DND-41 (cell line): ENCODE measurements at regions not wholly inside any gene's neighbourhood (a gene's known extent, or its start where the extent isn't known, plus 50 kb on each side); places are given as distances from the start of the nearest gene placed in this dataset.

ENCODE experiments used
- ATAC-seq: fragments of 200-7000 bp; cut with Tn5 transposase; 3 replicates; pipeline ENCODE4 v1.9.1; 2021; ENCODE audit warnings: low read depth; ENCODE audit not compliant: insufficient read depth
- DNase-seq: peaks from one replicate; pipeline ENCODE4 v3.0.0-alpha.2; 2020
- H2AFZ ChIP-seq: 2 replicates; pipeline ENCODE4 v1.6.0; 2012; ENCODE audit warnings: low read depth, low read length
- H3K27ac ChIP-seq: 2 replicates; pipeline ENCODE4 v1.5.1; 2012; ENCODE audit warnings: low read length, inconsistent platforms
- H3K27me3 ChIP-seq: fragments of 200-600 bp; sonication (generic); 2 replicates; pipeline ENCODE4 v1.6.0; 2012; ENCODE audit warnings: low read length, mild to moderate bottlenecking, inconsistent platforms; ENCODE audit not compliant: insufficient read depth, poor library complexity
- H3K36me3 ChIP-seq: 2 replicates; pipeline ENCODE4 v1.5.1; 2012; ENCODE audit warnings: low read length, inconsistent platforms; ENCODE audit not compliant: insufficient read depth
- H3K4me1 ChIP-seq: 2 replicates; pipeline ENCODE4 v1.5.1; 2012; ENCODE audit warnings: mild to moderate bottlenecking, low read length; ENCODE audit not compliant: insufficient read depth
- H3K4me2 ChIP-seq: 2 replicates; pipeline ENCODE4 v1.6.0; 2012; ENCODE audit warnings: mild to moderate bottlenecking, moderate library complexity, low read length, inconsistent platforms; ENCODE audit not compliant: insufficient read depth
- H3K4me3 ChIP-seq, 2 experiments: fragments of 200-600 bp in 1 of 2; shearing (Covaris generic) in 1 of 2; 2 replicates each; pipeline ENCODE4 v1.5.1; 2012 to 2016; ENCODE audit warnings: inconsistent platforms in 2 of 2, low read length in 2 of 2, mild to moderate bottlenecking in 2 of 2, low read depth in 1 of 2, moderate library complexity in 1 of 2
- H3K79me2 ChIP-seq: 2 replicates; pipeline ENCODE4 v1.6.0; 2012; ENCODE audit warnings: low read length, inconsistent platforms; ENCODE audit not compliant: insufficient read depth
- H3K9ac ChIP-seq: 2 replicates; pipeline ENCODE4 v1.6.0; 2012; ENCODE audit warnings: low read depth, mild to moderate bottlenecking, inconsistent platforms, low read length, moderate library complexity
- H3K9me3 ChIP-seq: 2 replicates; pipeline ENCODE4 v1.5.1; 2012; ENCODE audit warnings: low read length, moderate library complexity, mild to moderate bottlenecking, inconsistent platforms; ENCODE audit not compliant: insufficient read depth, severe bottlenecking
- H4K20me1 ChIP-seq: 2 replicates; pipeline ENCODE4 v1.6.0; 2012; ENCODE audit warnings: low read length; ENCODE audit not compliant: insufficient read depth
- CTCF ChIP-seq: IDR thresholded peaks from 2 replicates; pipeline ENCODE4 v1.5.1; 2012; ENCODE audit warnings: borderline replicate concordance, low read length, moderate library complexity, mild to moderate bottlenecking; ENCODE audit not compliant: poor library complexity, severe bottlenecking; ENCODE audit errors: extremely low read depth
- EZH2 ChIP-seq: IDR thresholded peaks from 3 replicates; pipeline ENCODE4 v1.6.1; 2012; ENCODE audit warnings: borderline replicate concordance, low read depth, mild to moderate bottlenecking, moderate library complexity, low read length, inconsistent platforms; ENCODE audit not compliant: severe bottlenecking

- no peak overlapping the region for H3K4me2 ChIP-seq
- H3K79me2 ChIP-seq = no peaks in the 10 kb centered on the region
- no peaks in the 10 kb centered on the region for H3K4me1 ChIP-seq
- DNase-seq (no peak), ATAC-seq (no peak)
- no peaks in the 10 kb centered on the region for H3K9me3 ChIP-seq
- H3K9ac ChIP-seq = no peak overlapping the region
- H4K20me1 ChIP-seq = no peaks in the 10 kb centered on the region
- H2AFZ ChIP-seq = no peak overlapping the region
- no peak overlapping the region for H3K4me3 ChIP-seq
- no peaks in the 10 kb centered on the region for H3K36me3 ChIP-seq
- no peak for TF ChIP-seq EZH2
- no peak for TF ChIP-seq CTCF
- no peak overlapping the region for H3K27ac ChIP-seq
- H3K27me3 ChIP-seq = no peaks in the 10 kb centered on the region
These were observed 230.4 kb upstream of the CCDC179 start for GRCh38 chr11:23090659-23091058.

- Histone ChIP-seq H3K36me3 (no peaks in the 10 kb centered on the region), H3K27me3 (no peaks in the 10 kb centered on the region), H3K27ac (no peak overlapping the region), H3K79me2 (no peaks in the 10 kb centered on the region), H3K4me2 (no peak overlapping the region), H3K4me3 (no peak overlapping the region), H3K9me3 (no peaks in the 10 kb centered on the region), H3K4me1 (no peaks in the 10 kb centered on the region), H2AFZ (no peak overlapping the region), H3K9ac (no peak overlapping the region), H4K20me1 (no peaks in the 10 kb centered on the region)
- DNase-seq (no peak), ATAC-seq (no peak)
- TF ChIP-seq CTCF (no peak), EZH2 (no peak)
These were observed 235.4 kb upstream of the CCDC179 start for GRCh38 chr11:23095650-23096189.

- Histone ChIP-seq H3K4me2 (no peak overlapping the region), H4K20me1 (no peaks in the 10 kb centered on the region), H3K27me3 (no peaks in the 10 kb centered on the region), H3K4me3 (no peak overlapping the region), H3K4me1 (no peaks in the 10 kb centered on the region), H3K27ac (no peak overlapping the region), H3K9ac (no peak overlapping the region), H3K9me3 (no peaks in the 10 kb centered on the region), H3K79me2 (no peaks in the 10 kb centered on the region), H2AFZ (no peak overlapping the region), H3K36me3 (no peaks in the 10 kb centered on the region)
- ATAC-seq = no peak
- no peak for DNase-seq
- TF ChIP-seq EZH2 (no peak), CTCF (no peak)
These were observed 237.6 kb upstream of the CCDC179 start for GRCh38 chr11:23097891-23098290.

- Histone ChIP-seq H3K9me3 (no peaks in the 10 kb centered on the region), H3K27ac (no peak overlapping the region), H3K4me1 (no peaks in the 10 kb centered on the region), H3K4me2 (no peak overlapping the region), H3K79me2 (no peaks in the 10 kb centered on the region), H3K36me3 (no peaks in the 10 kb centered on the region), H3K4me3 (no peak overlapping the region), H3K27me3 (no peaks in the 10 kb centered on the region), H2AFZ (no peak overlapping the region), H3K9ac (no peak overlapping the region), H4K20me1 (no peaks in the 10 kb centered on the region)
- ATAC-seq = no peak
- TF ChIP-seq EZH2 (no peak), CTCF (no peak)
- no peak for DNase-seq
These were observed 239.0 kb upstream of the CCDC179 start for GRCh38 chr11:23099256-23099655.
